ENCODE measurements at regions not wholly inside any gene's neighbourhood (a gene's known extent, or its start where the extent isn't known, plus 50 kb on each side); places are given as distances from the start of the nearest gene placed in this dataset.

DNA sequence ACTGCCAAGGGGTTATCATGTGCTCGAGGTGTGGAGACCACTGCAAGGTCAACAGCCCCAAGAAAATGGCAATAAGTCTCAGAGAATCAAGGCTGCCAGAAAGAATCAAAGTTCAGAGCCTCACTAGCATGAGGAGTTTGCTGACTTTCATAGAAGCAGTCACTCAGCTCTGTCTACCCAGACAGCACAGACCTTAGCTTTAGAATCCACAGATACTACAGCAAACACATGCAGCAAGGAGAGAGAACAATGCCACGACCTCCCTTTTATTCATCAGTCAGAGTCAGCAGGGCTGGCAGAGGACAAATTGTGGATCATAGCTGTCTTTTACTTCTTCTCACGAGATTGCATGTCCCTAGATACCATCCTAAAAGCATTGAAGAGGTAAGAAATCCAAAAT, 121.3 kb downstream of the MBL2 start:
- H3K9me3 Mint-ChIP-seq (ENCODE audit: low read depth, unreplicated experiment), result no peaks in the 10 kb centered on the region
- no peak overlapping the region for H3K27ac Mint-ChIP-seq (ENCODE audit: unreplicated experiment)
- TF ChIP-seq, protein P1, sequence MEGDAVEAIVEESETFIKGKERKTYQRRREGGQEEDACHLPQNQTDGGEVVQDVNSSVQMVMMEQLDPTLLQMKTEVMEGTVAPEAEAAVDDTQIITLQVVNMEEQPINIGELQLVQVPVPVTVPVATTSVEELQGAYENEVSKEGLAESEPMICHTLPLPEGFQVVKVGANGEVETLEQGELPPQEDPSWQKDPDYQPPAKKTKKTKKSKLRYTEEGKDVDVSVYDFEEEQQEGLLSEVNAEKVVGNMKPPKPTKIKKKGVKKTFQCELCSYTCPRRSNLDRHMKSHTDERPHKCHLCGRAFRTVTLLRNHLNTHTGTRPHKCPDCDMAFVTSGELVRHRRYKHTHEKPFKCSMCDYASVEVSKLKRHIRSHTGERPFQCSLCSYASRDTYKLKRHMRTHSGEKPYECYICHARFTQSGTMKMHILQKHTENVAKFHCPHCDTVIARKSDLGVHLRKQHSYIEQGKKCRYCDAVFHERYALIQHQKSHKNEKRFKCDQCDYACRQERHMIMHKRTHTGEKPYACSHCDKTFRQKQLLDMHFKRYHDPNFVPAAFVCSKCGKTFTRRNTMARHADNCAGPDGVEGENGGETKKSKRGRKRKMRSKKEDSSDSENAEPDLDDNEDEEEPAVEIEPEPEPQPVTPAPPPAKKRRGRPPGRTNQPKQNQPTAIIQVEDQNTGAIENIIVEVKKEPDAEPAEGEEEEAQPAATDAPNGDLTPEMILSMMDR (IDR thresholded peaks at IDR 0.05; ENCODE audit: unreplicated experiment), result no peak
- DNase-seq, result no peak
- CTCF ChIA-PET, result no interaction called here
- H3K4me1 Mint-ChIP-seq (ENCODE audit: low read depth, unreplicated experiment), result no peaks in the 10 kb centered on the region
- no peak overlapping the region for H3K4me3 Mint-ChIP-seq (ENCODE audit: low read depth, unreplicated experiment)
- intact Hi-C loops (cut with micrococcal nuclease; ENCODE audit: unreplicated experiment), result no loop called here
- H3K27me3 Mint-ChIP-seq (ENCODE audit: unreplicated experiment), result no peaks in the 10 kb centered on the region
- BruUV-seq (replicated peaks), result no TSS peak
- H3K36me3 Mint-ChIP-seq (ENCODE audit: insufficient read depth, unreplicated experiment), result no peaks in the 10 kb centered on the region

DNA sequence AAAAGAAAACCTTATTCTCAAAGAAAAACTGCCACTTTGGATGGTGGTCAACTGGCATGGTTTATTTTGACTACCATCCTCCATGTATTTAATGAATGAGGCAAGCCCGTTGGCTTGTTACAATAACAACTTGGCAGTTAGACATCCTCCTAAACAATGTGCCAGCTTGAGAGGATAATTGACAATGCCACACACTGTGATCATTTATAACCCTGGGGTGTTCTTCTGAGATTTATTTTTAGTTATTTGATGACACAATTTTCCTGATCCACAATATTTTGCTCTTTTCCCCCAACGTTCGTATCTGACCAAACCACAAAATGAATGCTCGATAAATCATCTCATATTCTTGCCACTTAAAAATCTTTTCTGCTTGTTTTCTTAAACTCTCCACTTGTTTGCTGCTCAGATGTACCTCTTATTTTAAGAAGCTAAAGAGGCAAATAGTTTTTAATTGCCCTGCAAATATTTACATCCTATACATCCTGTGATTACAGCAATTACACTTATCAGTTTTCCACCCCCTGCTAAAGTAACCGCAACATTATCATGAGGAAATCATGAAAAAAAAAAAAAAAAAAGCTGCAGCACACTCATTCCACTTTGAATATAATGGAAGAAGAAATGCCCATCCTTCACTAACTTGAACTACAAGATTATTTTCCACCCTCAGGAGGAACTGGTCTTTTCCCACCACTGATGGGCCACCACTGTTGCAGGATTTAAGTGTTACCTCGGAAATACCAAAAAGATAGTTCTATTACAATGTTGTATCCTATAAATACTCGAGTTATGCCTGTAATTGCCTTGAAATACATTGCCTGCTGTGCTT, 119.9 kb downstream of the MBL2 start:
- Mint-ChIP-seq H3K36me3 (ENCODE audit: insufficient read depth, unreplicated experiment) (no peaks in the 10 kb centered on the region), H3K9me3 (ENCODE audit: low read depth, unreplicated experiment) (no peaks in the 10 kb centered on the region), H3K27me3 (ENCODE audit: unreplicated experiment) (no peaks in the 10 kb centered on the region), H3K27ac (ENCODE audit: unreplicated experiment) (no peak overlapping the region), H3K4me1 (ENCODE audit: low read depth, unreplicated experiment) (no peaks in the 10 kb centered on the region), H3K4me3 (ENCODE audit: low read depth, unreplicated experiment) (no peak overlapping the region)
- TF ChIP-seq, protein P1 (IDR thresholded peaks at IDR 0.05; ENCODE audit: unreplicated experiment), result no peak
- intact Hi-C loops (cut with micrococcal nuclease; ENCODE audit: unreplicated experiment), result no loop called here
- DNase-seq, result no peak
- CTCF ChIA-PET, result no interaction called here
- BruUV-seq (replicated peaks), result no TSS peak

GRCh38 chr10:52653263-52653909, 119.2 kb downstream of the MBL2 start:
- CTCF ChIA-PET, result no interaction called here
- intact Hi-C loops (cut with micrococcal nuclease; ENCODE audit: unreplicated experiment), result no loop called here
- TF ChIP-seq, protein P1 (IDR thresholded peaks at IDR 0.05; ENCODE audit: unreplicated experiment), result no peak
- no peak overlapping the region for H3K27ac Mint-ChIP-seq (ENCODE audit: unreplicated experiment)
- H3K4me3 Mint-ChIP-seq (ENCODE audit: low read depth, unreplicated experiment), result no peak overlapping the region
- DNase-seq, result no peak
- no TSS peak for BruUV-seq (replicated peaks)
- H3K36me3 Mint-ChIP-seq (ENCODE audit: insufficient read depth, unreplicated experiment), result no peaks in the 10 kb centered on the region
- H3K4me1 Mint-ChIP-seq (ENCODE audit: low read depth, unreplicated experiment), result no peaks in the 10 kb centered on the region
- no peaks in the 10 kb centered on the region for H3K27me3 Mint-ChIP-seq (ENCODE audit: unreplicated experiment)
- no peaks in the 10 kb centered on the region for H3K9me3 Mint-ChIP-seq (ENCODE audit: low read depth, unreplicated experiment)

- BruUV-seq (replicated peaks), result no TSS peak
- H3K9me3 Mint-ChIP-seq (ENCODE audit: low read depth, unreplicated experiment), result no peaks in the 10 kb centered on the region
- no peak overlapping the region for H3K27ac Mint-ChIP-seq (ENCODE audit: unreplicated experiment)
- intact Hi-C loops (cut with micrococcal nuclease; ENCODE audit: unreplicated experiment), result no loop called here
- CTCF ChIA-PET, result no interaction called here
- H3K4me1 Mint-ChIP-seq (ENCODE audit: low read depth, unreplicated experiment), result no peaks in the 10 kb centered on the region
- TF ChIP-seq, protein P1 (IDR thresholded peaks at IDR 0.05; ENCODE audit: unreplicated experiment), result no peak
- no peak overlapping the region for H3K4me3 Mint-ChIP-seq (ENCODE audit: low read depth, unreplicated experiment)
- H3K27me3 Mint-ChIP-seq (ENCODE audit: unreplicated experiment), result no peaks in the 10 kb centered on the region
- H3K36me3 Mint-ChIP-seq (ENCODE audit: insufficient read depth, unreplicated experiment), result no peaks in the 10 kb centered on the region
- DNase-seq, result no peak
These were observed 118.4 kb downstream of the MBL2 start for GRCh38 chr10:52654201-52654600.
